Mesenchymal stem cell (in vitro differentiated cells and primary cell): ENCODE measurements at regions not wholly inside any gene's neighbourhood (a gene's known extent, or its start where the extent isn't known, plus 50 kb on each side); places are given as distances from the start of the nearest gene placed in this dataset.

Experiments used
- DNase-seq: peaks from one replicate; pipeline ENCODE4 v3.0.0-alpha.2; 2013
- H2AFZ ChIP-seq: one replicate; pipeline ENCODE4 v1.6.1; 2013; ENCODE audit warnings: low read depth, mild to moderate bottlenecking, control low read depth, inconsistent platforms, low read length, moderate library complexity
- H2AK5ac ChIP-seq: 2 replicates; pipeline ENCODE4 v1.6.1; 2013; ENCODE audit warnings: low read length, moderate library complexity, mild to moderate bottlenecking, inconsistent platforms; ENCODE audit not compliant: severe bottlenecking
- H2BK120ac ChIP-seq: one replicate; pipeline ENCODE4 v1.6.1; 2013; ENCODE audit warnings: low read depth, mild to moderate bottlenecking, inconsistent platforms, low read length, moderate library complexity
- H2BK12ac ChIP-seq, 2 experiments: one replicate each; pipeline ENCODE4 v1.6.1; 2013; ENCODE audit warnings: inconsistent platforms in 2 of 2, low read length in 2 of 2, mild to moderate bottlenecking in 2 of 2, moderate library complexity in 2 of 2, control low read depth in 1 of 2
- H2BK15ac ChIP-seq: one replicate; pipeline ENCODE4 v1.6.1; 2013; ENCODE audit warnings: mild to moderate bottlenecking, low read depth, inconsistent platforms; ENCODE audit not compliant: poor library complexity, severe bottlenecking
- H2BK5ac ChIP-seq: 2 replicates; pipeline ENCODE4 v1.6.1; 2013; ENCODE audit warnings: low read depth, mild to moderate bottlenecking, low read length, control low read depth, inconsistent platforms; ENCODE audit not compliant: poor library complexity, severe bottlenecking
- H3K14ac ChIP-seq, 2 experiments: one replicate each; pipeline ENCODE4 v1.6.1; 2013; ENCODE audit warnings: inconsistent platforms in 2 of 2, low read length in 2 of 2, control low read depth in 1 of 2, mild to moderate bottlenecking in 1 of 2, moderate library complexity in 1 of 2
- H3K18ac ChIP-seq, 2 experiments: one replicate each; pipeline ENCODE4 v1.6.1; 2013; ENCODE audit warnings: inconsistent platforms in 2 of 2, low read length in 2 of 2, control low read depth in 1 of 2, low read depth in 1 of 2, mild to moderate bottlenecking in 1 of 2
- H3K23ac ChIP-seq, 2 experiments: one replicate each; pipeline ENCODE4 v1.6.1; 2013; ENCODE audit warnings: inconsistent platforms in 2 of 2, low read length in 2 of 2, mild to moderate bottlenecking in 2 of 2, moderate library complexity in 2 of 2, control low read depth in 1 of 2
- H3K27ac ChIP-seq: 2 replicates; pipeline ENCODE4 v1.5.1; 2013; ENCODE audit warnings: mild to moderate bottlenecking, moderate library complexity, low read length, control low read depth, inconsistent platforms; ENCODE audit not compliant: poor library complexity, severe bottlenecking
- H3K27me3 ChIP-seq, 2 experiments: 2 replicates each; pipeline versions ENCODE4 v1.6.1 to v1.7.0; 2013; ENCODE audit warnings: low read length in 2 of 2, mild to moderate bottlenecking in 2 of 2, moderate library complexity in 2 of 2, control low read depth in 1 of 2, inconsistent platforms in 1 of 2; ENCODE audit not compliant: control insufficient read depth in 1 of 2, insufficient read depth in 1 of 2
- H3K36me3 ChIP-seq, 2 experiments: 2 replicates each; pipeline versions ENCODE4 v1.6.1 to v1.7.0; 2013; ENCODE audit warnings: low read length in 2 of 2, control low read depth in 1 of 2, inconsistent platforms in 1 of 2, low read depth in 1 of 2, mild to moderate bottlenecking in 1 of 2; ENCODE audit not compliant: insufficient read depth in 2 of 2, control insufficient read depth in 1 of 2
- H3K4ac ChIP-seq, 2 experiments: one replicate each; pipeline ENCODE4 v1.6.1; 2013; ENCODE audit warnings: inconsistent platforms in 2 of 2, low read length in 2 of 2, mild to moderate bottlenecking in 2 of 2, moderate library complexity in 2 of 2, control low read depth in 1 of 2, low read depth in 1 of 2
- H3K4me1 ChIP-seq: 2 replicates; pipeline ENCODE4 v1.6.1; 2013; ENCODE audit warnings: low read depth, low read length, control low read depth; ENCODE audit not compliant: control insufficient read depth, insufficient read depth
- H3K4me2 ChIP-seq: 2 replicates; pipeline ENCODE4 v1.6.1; 2013; ENCODE audit warnings: low read length, mild to moderate bottlenecking, inconsistent platforms; ENCODE audit not compliant: poor library complexity, severe bottlenecking
- H3K4me3 ChIP-seq, 2 experiments: 2 replicates each; pipeline versions ENCODE4 v1.5.1 to v1.7.0; 2013; ENCODE audit warnings: low read length in 2 of 2, mild to moderate bottlenecking in 2 of 2, control low read depth in 1 of 2, low read depth in 1 of 2; ENCODE audit not compliant: insufficient read depth in 1 of 2
- H3K79me1 ChIP-seq: replicated peaks from 2 replicates; pipeline ENCODE4 v1.6.1; 2013; ENCODE audit warnings: mild to moderate bottlenecking, control low read depth, low read length, inconsistent platforms; ENCODE audit not compliant: poor library complexity, severe bottlenecking
- H3K9ac ChIP-seq: 2 replicates; pipeline ENCODE4 v1.7.0; 2013; ENCODE audit warnings: mild to moderate bottlenecking, low read length, moderate library complexity
- H3K9me3 ChIP-seq: 2 replicates; pipeline ENCODE4 v1.7.0; 2013; ENCODE audit warnings: mild to moderate bottlenecking, low read length; ENCODE audit not compliant: control insufficient read depth
- H4K8ac ChIP-seq: one replicate; pipeline ENCODE4 v1.6.1; 2013; ENCODE audit warnings: inconsistent platforms, mild to moderate bottlenecking, low read length, moderate library complexity
- H4K91ac ChIP-seq: one replicate; pipeline ENCODE4 v1.6.1; 2013; ENCODE audit warnings: mild to moderate bottlenecking, low read length, inconsistent platforms
- WGBS: methylation state at CpG from one replicate; pipeline ENCODE4 v1.1.7; 2013; ENCODE audit warnings: mixed read lengths; 5-methylcytosine and 5-hydroxymethylcytosine counted together

- Histone ChIP-seq H3K27me3 (no peaks in the 10 kb centered on the region), H3K9me3 (no peaks in the 10 kb centered on the region), H2BK12ac (no peak overlapping the region), H3K4me2 (no peak overlapping the region), H3K79me1 (no peaks in the 10 kb centered on the region), H3K4me1 (no peaks in the 10 kb centered on the region), H3K14ac (no peak overlapping the region), H2AK5ac (no peak overlapping the region), H3K36me3 (no peaks in the 10 kb centered on the region), H2BK15ac (no peak overlapping the region), H3K23ac (no peak overlapping the region), H2BK5ac (no peak overlapping the region), H3K18ac (no peak overlapping the region), H2BK120ac (no peak overlapping the region), H4K91ac (no peak overlapping the region), H3K4ac (no peak overlapping the region), H3K4me3 (no peak overlapping the region), H3K27ac (no peak overlapping the region), H4K8ac (no peak overlapping the region), H3K9ac (no peak overlapping the region), H2AFZ (no peak overlapping the region)
- no peak for DNase-seq
- WGBS: 89% methylated on average over 2 of the region's 2 CpGs
Observed at GRCh38 chr4:104971462-104971861, 175.2 kb upstream of the TET2 start.

- Histone ChIP-seq H3K4me2 (no peak overlapping the region), H3K27me3 (peaks cover 0 to 4% of the 10 kb centered on the region in 2 experiments), H3K4ac (no peak overlapping the region), H3K9me3 (peaks cover 3% of the 10 kb centered on the region), H4K91ac (no peak overlapping the region), H3K9ac (no peak overlapping the region), H4K8ac (no peak overlapping the region), H2BK12ac (no peak overlapping the region), H2AK5ac (no peak overlapping the region), H2BK15ac (no peak overlapping the region), H3K4me1 (no peaks in the 10 kb centered on the region), H3K14ac (no peak overlapping the region), H3K23ac (no peak overlapping the region), H3K27ac (no peak overlapping the region), H2BK5ac (no peak overlapping the region), H3K4me3 (no peak overlapping the region), H3K18ac (no peak overlapping the region), H3K36me3 (no peaks in the 10 kb centered on the region), H2AFZ (no peak overlapping the region), H3K79me1 (no peaks in the 10 kb centered on the region), H2BK120ac (no peak overlapping the region)
- WGBS: 56% methylated on average over 1 of the region's 2 CpGs
- DNase-seq: no peak
Observed at GRCh38 chr4:104973708-104974107, 173.0 kb upstream of the TET2 start.

- Histone ChIP-seq H4K91ac (no peak overlapping the region), H2AK5ac (no peak overlapping the region), H3K4me1 (no peaks in the 10 kb centered on the region), H2BK120ac (no peak overlapping the region), H3K4me3 (no peak overlapping the region), H2BK12ac (no peak overlapping the region), H3K36me3 (no peaks in the 10 kb centered on the region), H3K4ac (no peak overlapping the region), H3K79me1 (no peaks in the 10 kb centered on the region), H3K27ac (no peak overlapping the region), H3K27me3 (peaks cover 0 to 4% of the 10 kb centered on the region in 2 experiments), H3K14ac (no peak overlapping the region), H3K4me2 (no peak overlapping the region), H2AFZ (no peak overlapping the region), H3K18ac (no peak overlapping the region), H3K23ac (no peak overlapping the region), H4K8ac (no peak overlapping the region), H3K9ac (no peak overlapping the region), H2BK5ac (no peak overlapping the region), H3K9me3 (peaks cover 7% of the 10 kb centered on the region), H2BK15ac (no peak overlapping the region)
- no peak for DNase-seq
- 25% methylated on average over 1 of the region's 1 CpG for WGBS
Observed at GRCh38 chr4:104975617-104976016, 171.1 kb upstream of the TET2 start.

GRCh38 chr4:104976262-104976661 is 170.4 kb upstream of the TET2 start:
- H4K8ac ChIP-seq: no peak overlapping the region
- H2BK120ac ChIP-seq: no peak overlapping the region
- no peak overlapping the region for H2BK15ac ChIP-seq
- H3K4me3 ChIP-seq: no peak overlapping the region
- no peak overlapping the region for H3K27ac ChIP-seq
- no peak overlapping the region for H3K9ac ChIP-seq
- no peak overlapping the region for H3K14ac ChIP-seq
- H2AK5ac ChIP-seq: no peak overlapping the region
- no peak overlapping the region for H4K91ac ChIP-seq
- WGBS: 27% methylated on average over 1 of the region's 2 CpGs
- no peaks in the 10 kb centered on the region for H3K4me1 ChIP-seq
- no peak overlapping the region for H3K18ac ChIP-seq
- H3K23ac ChIP-seq: no peak overlapping the region
- no peak overlapping the region for H3K4ac ChIP-seq
- no peaks in the 10 kb centered on the region for H3K79me1 ChIP-seq
- H3K9me3 ChIP-seq: peaks cover 7% of the 10 kb centered on the region
- H3K36me3 ChIP-seq: no peaks in the 10 kb centered on the region
- no peak overlapping the region for H2AFZ ChIP-seq
- DNase-seq: no peak
- no peak overlapping the region for H2BK12ac ChIP-seq
- no peak overlapping the region for H3K4me2 ChIP-seq
- no peak overlapping the region for H2BK5ac ChIP-seq
- H3K27me3 ChIP-seq: peaks cover 0 to 4% of the 10 kb centered on the region in 2 experiments
